GM18858 (cell line): ENCODE measurements at regions not wholly inside any gene's neighbourhood (a gene's known extent, or its start where the extent isn't known, plus 50 kb on each side); places are given as distances from the start of the nearest gene placed in this dataset.
"Not testable (repeated sequence)": the region's sequence is repeated elsewhere in the genome, so short reads cannot be mapped to it uniquely, and the experiment has no call there.

ENCODE experiments used
- ATAC-seq: cut with Tn5 transposase; IDR thresholded peaks from one replicate; pipeline ENCODE4 v1.9.1; 2021; ENCODE audit not compliant: unreplicated experiment

- ATAC-seq: no peak
These were observed 478.1 kb downstream of the TTLL7 start for GRCh38 chr1:83520797-83521196.

GRCh38 chr1:83516369-83516768, 482.6 kb downstream of the TTLL7 start:
- no peak for ATAC-seq

- ATAC-seq: no peak
These were observed 483.3 kb downstream of the TTLL7 start for GRCh38 chr1:83515578-83516154.

DNA sequence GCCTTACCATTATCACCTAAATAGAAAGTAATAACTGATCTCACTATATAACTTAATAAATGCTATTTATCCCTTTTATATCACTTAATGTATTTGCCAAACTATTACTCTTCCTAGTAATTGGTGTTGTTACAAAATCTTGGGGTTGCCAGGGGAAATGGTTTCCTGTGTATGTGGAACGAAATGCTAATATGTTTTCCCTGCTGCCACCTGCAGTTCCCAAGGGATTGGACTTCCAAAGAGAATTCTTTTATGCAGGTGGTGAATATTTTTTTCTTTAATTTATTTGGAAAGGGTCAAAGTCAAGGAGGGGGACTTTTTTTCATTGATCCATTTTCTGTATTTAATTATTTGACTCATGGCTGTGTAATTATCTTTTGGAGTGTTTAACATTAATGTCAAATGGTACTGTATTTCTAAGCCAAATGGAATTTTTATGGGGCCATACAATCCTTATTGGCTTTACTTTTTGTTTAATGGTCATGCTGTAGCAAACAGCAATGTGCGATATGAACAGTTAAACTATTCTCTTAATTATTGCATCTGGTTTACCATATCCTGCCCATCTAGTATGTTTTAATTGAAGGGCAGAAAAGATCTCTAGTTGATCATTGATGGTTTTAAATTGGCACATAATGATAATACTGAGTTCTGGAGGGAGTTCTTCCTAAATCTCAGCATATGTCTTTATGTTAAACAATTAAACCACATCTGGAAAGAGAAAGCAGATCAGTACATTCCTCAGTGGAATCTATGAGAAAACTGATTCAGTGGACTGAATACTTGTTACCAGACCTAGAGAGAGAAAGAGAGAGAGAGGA, 486.3 kb downstream of the TTLL7 start:
- ATAC-seq: no peak

DNA sequence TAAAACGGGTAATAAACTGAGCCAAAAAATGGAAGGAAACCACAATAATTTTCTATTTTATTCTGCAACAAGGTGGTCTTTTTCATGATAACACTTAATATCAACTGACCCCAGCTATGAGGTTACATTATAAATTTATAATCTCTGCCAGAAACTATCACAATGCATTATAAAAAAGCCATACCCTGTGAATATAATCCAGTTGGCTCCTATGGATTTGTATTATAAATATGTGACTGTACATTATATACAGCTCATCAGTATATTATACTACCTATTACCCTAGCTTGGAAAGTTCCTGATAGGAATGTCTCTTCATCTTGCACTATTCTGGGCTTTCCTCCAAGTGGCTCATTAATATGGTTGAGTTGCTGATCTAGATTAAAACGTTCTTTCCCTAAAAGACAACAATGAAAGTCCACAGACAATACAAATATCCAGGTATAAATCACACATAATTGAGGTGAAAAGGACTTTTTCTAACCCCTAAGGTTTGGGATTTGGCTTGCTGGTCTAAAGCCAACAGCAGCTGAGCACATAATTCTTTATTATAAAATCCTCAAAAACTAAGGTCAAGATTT, 487.7 kb downstream of the TTLL7 start:
- no peak for ATAC-seq

GRCh38 chr1:83509301-83509781, 489.6 kb downstream of the TTLL7 start:
- no peak for ATAC-seq

GRCh38 chr1:83508485-83509151, 490.3 kb downstream of the TTLL7 start:
- peak; percentile 98 for ATAC-seq

DNA sequence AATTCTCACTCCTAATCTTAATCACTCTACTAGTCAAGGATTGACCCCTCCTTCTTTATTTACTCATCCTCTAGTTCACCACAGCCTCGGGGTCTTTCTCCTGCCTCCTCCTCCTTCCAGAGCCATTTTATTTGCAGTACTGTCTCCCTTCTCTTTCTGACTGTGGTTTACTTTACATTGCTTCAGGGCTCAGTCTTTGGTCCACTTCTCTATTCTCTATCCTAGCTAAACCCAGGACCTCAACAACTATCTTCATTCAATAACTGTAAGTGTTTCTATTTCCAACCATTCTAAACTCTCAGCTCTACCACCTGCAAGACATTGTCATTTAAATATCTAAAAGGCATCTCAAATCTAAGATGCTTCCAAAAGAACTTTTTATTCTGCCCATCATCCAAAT, 493.8 kb downstream of the TTLL7 start:
- ATAC-seq: no peak

- no peak for ATAC-seq
These were observed 495.8 kb downstream of the TTLL7 start for GRCh38 chr1:83503153-83503552.

GRCh38 chr1:83500987-83501591, 497.8 kb downstream of the TTLL7 start:
- ATAC-seq: peak; percentile 90

GRCh38 chr1:83500531-83500930, 498.4 kb downstream of the TTLL7 start:
- ATAC-seq: no peak

DNA sequence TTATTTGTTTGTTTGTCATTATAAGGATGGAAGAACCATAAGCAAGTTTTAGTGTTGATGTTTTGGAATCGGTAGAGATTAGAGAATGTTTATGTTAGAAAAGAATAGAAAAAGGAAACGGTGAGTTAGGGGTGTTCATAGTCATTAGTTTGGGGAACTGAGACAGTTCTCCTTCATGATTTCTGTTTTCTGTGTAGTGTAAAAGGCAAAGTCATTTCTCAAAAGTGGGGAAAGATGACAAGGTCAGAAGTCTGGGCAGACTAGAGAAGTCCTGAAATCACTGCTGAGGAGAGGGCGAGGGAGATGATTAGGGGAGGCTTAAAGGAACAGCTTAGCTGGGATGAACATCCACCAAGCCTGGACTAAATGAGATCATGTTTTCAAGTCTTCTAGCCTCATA, 498.9 kb downstream of the TTLL7 start:
- ATAC-seq: peak; percentile 57

DNA sequence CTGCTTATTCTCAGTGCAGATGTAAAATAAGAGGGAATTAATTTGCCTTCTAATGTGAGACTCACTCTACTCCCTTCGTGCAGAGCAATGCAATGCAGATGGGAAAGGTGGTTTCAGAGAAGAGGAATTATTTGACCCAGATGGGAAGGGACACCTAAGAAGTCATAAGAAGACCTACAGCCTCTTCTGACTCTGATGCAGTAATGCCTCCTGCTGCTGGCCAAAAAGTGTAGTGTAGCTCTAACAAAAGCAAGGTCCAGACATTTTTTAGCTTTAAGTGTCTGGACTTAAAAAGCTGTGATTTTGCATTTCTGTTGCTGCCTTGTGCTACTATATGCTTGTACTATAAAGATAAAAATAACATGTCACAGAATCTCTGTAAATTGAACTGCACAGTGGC, 501.4 kb downstream of the TTLL7 start:
- no peak for ATAC-seq

DNA sequence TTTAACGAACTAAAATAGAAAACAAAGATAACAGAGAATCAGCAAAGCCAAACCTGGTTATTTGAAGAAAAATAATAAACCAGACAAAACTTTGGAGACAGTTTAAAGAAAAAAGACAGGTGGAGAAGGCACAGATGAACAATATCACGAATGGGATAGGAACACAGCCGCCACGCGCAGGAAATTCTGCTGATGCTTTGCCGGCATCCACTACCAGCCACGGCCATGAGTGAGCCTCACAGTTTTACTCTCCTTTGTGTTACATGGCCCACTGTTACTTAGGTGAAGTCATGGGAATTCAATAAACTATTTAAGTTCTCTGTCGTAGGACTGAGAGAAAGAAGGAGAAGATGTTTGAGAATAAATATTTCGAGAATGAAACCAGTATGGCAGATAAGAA, 503.4 kb downstream of the TTLL7 start:
- no peak for ATAC-seq

- ATAC-seq: no peak
These were observed 505.3 kb downstream of the TTLL7 start for GRCh38 chr1:83493633-83494032.

- no peak for ATAC-seq
These were observed 507.0 kb downstream of the TTLL7 start for GRCh38 chr1:83491930-83492329.

DNA sequence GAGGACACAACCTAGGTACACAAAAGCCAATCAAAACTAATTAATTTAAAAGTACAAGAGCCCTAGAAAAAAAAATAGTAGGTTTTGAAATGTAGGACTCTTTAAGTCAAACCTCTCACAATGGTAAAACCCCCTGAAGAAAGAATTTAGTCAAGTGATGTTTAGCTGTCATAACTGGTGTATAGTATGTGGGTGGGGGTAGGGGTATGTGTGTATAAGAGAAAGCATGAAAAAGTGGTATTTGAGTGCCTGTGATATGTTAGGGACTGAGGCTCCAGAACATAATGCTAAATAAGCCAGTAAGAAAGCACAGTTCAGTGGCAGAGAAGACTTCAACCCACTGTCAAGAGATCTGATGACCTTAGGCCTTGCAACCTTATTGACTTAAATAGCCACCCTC, 507.9 kb downstream of the TTLL7 start:
- no peak for ATAC-seq

DNA sequence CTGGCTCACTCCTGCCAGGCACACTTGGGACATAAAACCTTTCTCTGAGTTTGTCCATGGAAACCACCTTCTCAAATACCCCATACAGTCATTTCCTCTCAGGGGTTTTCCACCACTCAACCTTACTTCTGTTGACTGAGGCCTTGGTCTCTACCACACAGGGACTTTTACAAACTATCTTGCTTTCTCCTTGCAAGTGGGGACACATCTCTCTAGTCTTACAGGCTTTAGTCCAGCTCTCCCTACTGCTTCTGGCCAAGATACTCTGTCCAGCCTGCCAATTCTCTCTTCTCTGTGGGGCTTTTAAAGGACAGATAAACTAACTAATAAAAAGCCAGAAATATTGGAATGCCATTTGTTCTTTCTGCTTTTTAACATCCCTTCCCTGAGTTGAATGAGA, 510.8 kb downstream of the TTLL7 start:
- ATAC-seq: peak; percentile 80

- peak; percentile 26 for ATAC-seq
These were observed 511.5 kb downstream of the TTLL7 start for GRCh38 chr1:83487460-83487859.

- ATAC-seq: peak; percentile 11
These were observed 513.5 kb downstream of the TTLL7 start for GRCh38 chr1:83485314-83486019.

DNA sequence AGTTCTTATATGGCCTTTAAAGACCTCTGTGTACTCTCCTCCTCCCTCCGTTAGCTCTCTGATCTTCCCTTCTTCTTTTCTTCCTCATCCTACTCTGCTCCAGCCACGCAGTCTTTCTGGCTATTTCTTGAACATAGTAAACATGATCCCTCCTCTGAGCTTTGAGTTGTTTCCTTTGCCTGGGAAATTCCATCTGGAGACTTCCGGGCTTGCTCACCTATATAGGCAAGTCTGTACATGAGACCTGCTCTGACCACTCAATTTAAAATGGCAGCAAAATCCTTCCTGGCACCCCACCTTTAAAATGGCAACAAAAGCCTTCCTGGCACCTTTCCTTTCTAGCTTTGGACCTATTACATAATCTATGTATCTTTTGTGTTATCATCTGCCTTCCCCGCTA, 517.6 kb downstream of the TTLL7 start:
- ATAC-seq: not testable (repeated sequence)
